Peyer's patch (tissue), 4 donors: ENCODE measurements at regions not wholly inside any gene's neighbourhood (a gene's known extent, or its start where the extent isn't known, plus 50 kb on each side); places are given as distances from the start of the nearest gene placed in this dataset.

ENCODE experiments used
- DNase-seq, 3 donors: peaks; one replicate each; pipeline ENCODE4 v3.0.0-alpha.2; 2017 to 2019
- H3K27ac ChIP-seq, 4 donors: fragments of 200-600 bp; sonication (generic); one replicate each; pipeline ENCODE4 v1.5.1; 2016 to 2019
- H3K27me3 ChIP-seq, 2 donors: fragments of 200-600 bp; sonication (generic); one replicate each; pipeline ENCODE4 v1.5.1; 2019
- H3K36me3 ChIP-seq, 3 donors: fragments of 200-600 bp; sonication (generic); one replicate each; pipeline ENCODE4 v1.5.1; 2016 to 2019
- H3K4me1 ChIP-seq, 4 donors: fragments of 200-600 bp; sonication (generic); one replicate each; pipeline ENCODE4 v1.5.1; 2016 to 2019
- H3K4me3 ChIP-seq, 4 donors: fragments of 200-600 bp; sonication (generic); 1 replicate in 3 of 4; 2 replicates in 1 of 4; pipeline ENCODE4 v1.5.1; 2016 to 2019; ENCODE audit warnings: mild to moderate bottlenecking in 1 of 4
- H3K9me3 ChIP-seq, 4 donors: fragments of 200-600 bp; sonication (generic); one replicate each; pipeline ENCODE4 v1.5.1; 2016 to 2019; ENCODE audit warnings: mild to moderate bottlenecking in 1 of 4
- CTCF ChIP-seq, 6 experiments: fragments of 450-650 bp in 4 of 6; fragments of 200-600 bp in 2 of 6; sonication (generic) in 1 of 6; IDR thresholded peaks; one replicate each; pipeline ENCODE4 v1.5.1; 2017 to 2019; ENCODE audit warnings: antibody characterized with exemption in 6 of 6, mild to moderate bottlenecking in 3 of 6, moderate library complexity in 1 of 6
- POLR2A ChIP-seq, 2 donors: fragments of 450-650 bp; IDR thresholded peaks; one replicate each; pipeline ENCODE4 v1.5.1; 2017; ENCODE audit warnings: antibody characterized with exemption in 2 of 2, mild to moderate bottlenecking in 2 of 2, moderate library complexity in 2 of 2

- no peaks in the 10 kb centered on the region for H3K27me3 ChIP-seq
- H3K4me1 ChIP-seq: no peaks in the 10 kb centered on the region
- H3K9me3 ChIP-seq: no peaks in the 10 kb centered on the region
- TF ChIP-seq POLR2A (IDR thresholded peaks at IDR 0.05) (no peak), CTCF (IDR thresholded peaks at IDR 0.05) (no peak)
- no peaks in the 10 kb centered on the region for H3K36me3 ChIP-seq
- no peak overlapping the region for H3K27ac ChIP-seq
- DNase-seq: no peak
- no peak overlapping the region for H3K4me3 ChIP-seq
These were observed 183.4 kb upstream of the XYLT1 start for GRCh38 chr16:17654142-17654541.

GRCh38 chr16:17647879-17648872 lies 177.4 kb upstream of the XYLT1 start:
- no peak overlapping the region for H3K4me3 ChIP-seq
- no peak overlapping the region for H3K27ac ChIP-seq
- H3K4me1 ChIP-seq: no peaks in the 10 kb centered on the region
- H3K36me3 ChIP-seq: no peaks in the 10 kb centered on the region
- no peak for TF ChIP-seq CTCF (IDR thresholded peaks at IDR 0.05)
- TF ChIP-seq POLR2A (IDR thresholded peaks at IDR 0.05): no peak
- no peaks in the 10 kb centered on the region for H3K27me3 ChIP-seq
- H3K9me3 ChIP-seq: no peaks in the 10 kb centered on the region
- DNase-seq: no peak

DNA sequence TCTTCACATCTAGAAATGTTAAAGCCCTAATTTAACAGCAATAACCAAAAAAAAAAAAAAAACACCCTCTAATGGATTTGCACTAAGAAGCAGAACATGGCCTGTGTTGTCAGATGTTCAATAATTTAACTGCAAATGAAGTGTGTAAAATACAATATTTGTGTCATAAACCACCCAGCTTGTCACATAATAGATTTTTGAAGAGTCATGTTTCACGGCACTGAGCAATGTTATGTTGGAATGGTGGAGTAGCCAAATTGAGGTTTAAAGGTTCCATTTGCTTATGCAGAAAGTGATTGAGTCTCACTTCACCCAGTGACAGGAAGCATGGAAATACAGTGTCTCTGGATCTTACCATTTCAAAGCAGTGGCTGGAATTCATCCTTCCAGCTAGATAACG lies 173.2 kb upstream of the XYLT1 start:
- H3K4me1 ChIP-seq: no peaks in the 10 kb centered on the region
- no peaks in the 10 kb centered on the region for H3K27me3 ChIP-seq
- no peak for DNase-seq
- H3K36me3 ChIP-seq: no peaks in the 10 kb centered on the region
- TF ChIP-seq POLR2A (IDR thresholded peaks at IDR 0.05) (no peak), CTCF (IDR thresholded peaks at IDR 0.05) (no peak)
- H3K27ac ChIP-seq: no peak overlapping the region
- no peak overlapping the region for H3K4me3 ChIP-seq
- H3K9me3 ChIP-seq: no peaks in the 10 kb centered on the region

GRCh38 chr16:17641990-17642389 lies 171.2 kb upstream of the XYLT1 start:
- Histone ChIP-seq H3K36me3 (no peaks in the 10 kb centered on the region), H3K27me3 (no peaks in the 10 kb centered on the region), H3K9me3 (no peaks in the 10 kb centered on the region), H3K27ac (no peak overlapping the region), H3K4me1 (no peaks in the 10 kb centered on the region), H3K4me3 (no peak overlapping the region)
- DNase-seq: no peak
- TF ChIP-seq POLR2A (IDR thresholded peaks at IDR 0.05) (no peak), CTCF (IDR thresholded peaks at IDR 0.05) (no peak)

DNA sequence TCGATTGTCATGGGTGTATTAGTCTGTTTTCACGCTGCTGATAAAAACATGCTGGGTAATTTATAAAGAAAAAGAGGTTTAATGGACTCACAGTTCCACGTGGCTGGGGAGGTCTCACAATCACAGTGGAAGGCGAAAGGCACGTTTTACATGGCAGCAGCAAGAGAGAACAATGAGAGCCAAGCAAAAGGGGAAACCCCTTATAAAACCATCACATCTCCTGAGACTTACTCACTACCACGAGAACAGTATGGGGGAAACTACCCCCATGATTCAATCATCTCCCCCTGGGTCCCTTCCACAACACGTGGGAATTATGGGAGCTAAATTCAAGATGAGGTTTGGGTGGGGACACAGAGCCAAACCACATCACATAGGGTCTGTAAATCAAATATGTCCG lies 167.4 kb upstream of the XYLT1 start:
- H3K9me3 ChIP-seq: no peaks in the 10 kb centered on the region
- DNase-seq: no peak
- H3K27me3 ChIP-seq: no peaks in the 10 kb centered on the region
- H3K4me1 ChIP-seq: no peaks in the 10 kb centered on the region
- no peaks in the 10 kb centered on the region for H3K36me3 ChIP-seq
- TF ChIP-seq CTCF (IDR thresholded peaks at IDR 0.05) (no peak), POLR2A (IDR thresholded peaks at IDR 0.05) (no peak)
- no peak overlapping the region for H3K4me3 ChIP-seq
- no peak overlapping the region for H3K27ac ChIP-seq
